Aorta (tissue), 5 donors: ENCODE measurements at regions not wholly inside any gene's neighbourhood (a gene's known extent, or its start where the extent isn't known, plus 50 kb on each side); places are given as distances from the start of the nearest gene placed in this dataset.

Source experiments
- ATAC-seq: fragments of 200-7000 bp; cut with Tn5 transposase; one replicate; pipeline ENCODE4 v1.9.1; 2022; ENCODE audit warnings: moderate library complexity; ENCODE audit not compliant: low FRiP score
- DNase-seq, 2 donors: peaks; one replicate each; pipeline ENCODE4 v3.0.0-alpha.2; 2020
- H3K27ac ChIP-seq, 2 donors: one replicate each; pipeline ENCODE4 v1.5.1; 2013; ENCODE audit warnings: low read length in 2 of 2, mild to moderate bottlenecking in 2 of 2, moderate library complexity in 2 of 2, control low read depth in 1 of 2, inconsistent platforms in 1 of 2, low read depth in 1 of 2
- H3K27me3 ChIP-seq, 2 donors: one replicate each; pipeline ENCODE4 v1.6.1; 2013; ENCODE audit warnings: control low read depth in 1 of 2, low read length in 1 of 2, mild to moderate bottlenecking in 1 of 2, moderate library complexity in 1 of 2; ENCODE audit not compliant: insufficient read depth in 2 of 2, control insufficient read depth in 1 of 2
- H3K36me3 ChIP-seq, 2 donors: one replicate each; pipeline ENCODE4 v1.6.1; 2013; ENCODE audit warnings: control low read depth in 1 of 2, low read length in 1 of 2, mild to moderate bottlenecking in 1 of 2; ENCODE audit not compliant: insufficient read depth in 2 of 2, control insufficient read depth in 1 of 2
- H3K4me1 ChIP-seq, 2 donors: one replicate each; pipeline ENCODE4 v1.6.1; 2013; ENCODE audit warnings: low read length in 2 of 2, control low read depth in 1 of 2, mild to moderate bottlenecking in 1 of 2, moderate library complexity in 1 of 2; ENCODE audit not compliant: insufficient read depth in 2 of 2, control insufficient read depth in 1 of 2
- H3K4me3 ChIP-seq, 2 donors: one replicate each; pipeline ENCODE4 v1.5.1; 2013; ENCODE audit warnings: low read length in 2 of 2, control low read depth in 1 of 2, mild to moderate bottlenecking in 1 of 2
- H3K9me3 ChIP-seq: one replicate; pipeline ENCODE4 v1.6.1; 2013; ENCODE audit warnings: mild to moderate bottlenecking, low read length; ENCODE audit not compliant: control insufficient read depth
- WGBS, 2 donors: extraction: QIAGEN DNeasy Blood & Tissue Kit; methylation state at CpG; one replicate each; pipeline ENCODE4 v1.1.7; 2013; 5-methylcytosine and 5-hydroxymethylcytosine counted together
- intact Hi-C, 2 donors: fragments of 100-400 bp; cut with DNase I; formaldehyde crosslinking; loops; one replicate each; pipeline versions ENCODE4 v1.14.2 to v1.15.0; 2022
- donor health status: healthy with polysubstance abuse.
- donor health status: Bipolar disorder and iron deficiency.
- donor health status: DM: no; HTN: no; CAD: no.
- donor health status: DM: no; HTN: no; CAD: no.
- donor health status: DM: yes; HTN: yes; CAD: no.

DNA sequence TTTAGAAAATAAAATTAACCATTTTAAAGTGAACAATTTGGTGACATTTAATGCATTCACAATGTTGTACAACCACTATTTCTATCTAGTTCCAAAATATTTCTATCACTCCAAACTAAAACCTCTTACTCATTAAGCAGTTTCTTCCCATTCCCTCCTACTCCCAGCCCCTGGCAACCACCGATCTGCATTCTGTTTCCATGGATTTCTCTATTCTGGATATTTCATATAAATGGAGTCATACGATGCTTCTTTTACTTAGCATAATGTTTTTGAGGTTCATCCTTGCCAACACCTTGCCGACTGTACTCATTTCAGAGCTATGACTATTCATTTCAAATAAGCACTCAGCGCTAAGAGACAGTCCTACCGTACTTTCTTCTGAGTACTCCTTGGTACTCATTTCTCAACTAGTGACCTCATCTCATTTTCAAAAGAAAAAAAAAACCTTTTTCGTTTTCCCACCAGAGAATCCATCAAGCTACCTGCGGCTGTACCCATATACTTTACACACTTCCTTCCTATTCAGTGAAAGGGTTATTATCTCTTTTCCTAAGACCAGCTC is 259.2 kb downstream of the UTRN start:
- WGBS, 2 donors, result 96 to 99% methylated on average over 7 of the region's 7 CpGs
- Histone ChIP-seq H3K4me3 (no peak overlapping the region), H3K27ac (no peak overlapping the region), H3K36me3 (peaks cover 0 to 5% of the 10 kb centered on the region in 2 donors), H3K9me3 (no peaks in the 10 kb centered on the region), H3K4me1 (no peaks in the 10 kb centered on the region), H3K27me3 (no peaks in the 10 kb centered on the region)
- intact Hi-C loops, result no loop called here
- no peak for DNase-seq
- ATAC-seq, result no peak

DNA sequence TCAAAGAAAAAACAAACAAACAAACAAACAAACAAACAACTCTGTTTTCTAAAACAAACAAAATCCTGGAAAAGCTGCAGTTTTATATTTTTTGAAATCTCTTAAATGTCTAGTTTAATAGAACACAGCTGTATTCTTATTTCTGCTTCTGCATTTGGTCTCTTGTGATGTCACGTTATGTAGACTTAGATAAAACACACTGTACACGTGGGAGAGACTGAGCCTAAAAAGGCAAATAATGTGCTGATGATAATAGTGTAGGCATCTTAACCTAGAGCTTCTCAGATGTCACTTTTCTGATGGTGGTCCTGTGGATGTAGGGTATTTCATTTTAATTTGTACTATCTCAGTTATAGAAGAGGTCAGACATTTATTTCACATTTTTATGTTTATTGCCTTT is 261.7 kb downstream of the UTRN start:
- no peak overlapping the region for H3K27ac ChIP-seq
- no peaks in the 10 kb centered on the region for H3K4me1 ChIP-seq
- intact Hi-C loops, result no loop called here
- no peak overlapping the region for H3K4me3 ChIP-seq
- H3K36me3 ChIP-seq, result peaks cover 2 to 6% of the 10 kb centered on the region in 2 donors
- no peaks in the 10 kb centered on the region for H3K9me3 ChIP-seq
- no peak for ATAC-seq
- no peak for DNase-seq
- no peaks in the 10 kb centered on the region for H3K27me3 ChIP-seq
- 61 to 65% methylated on average over 2 of the region's 2 CpGs for WGBS, 2 donors

DNA sequence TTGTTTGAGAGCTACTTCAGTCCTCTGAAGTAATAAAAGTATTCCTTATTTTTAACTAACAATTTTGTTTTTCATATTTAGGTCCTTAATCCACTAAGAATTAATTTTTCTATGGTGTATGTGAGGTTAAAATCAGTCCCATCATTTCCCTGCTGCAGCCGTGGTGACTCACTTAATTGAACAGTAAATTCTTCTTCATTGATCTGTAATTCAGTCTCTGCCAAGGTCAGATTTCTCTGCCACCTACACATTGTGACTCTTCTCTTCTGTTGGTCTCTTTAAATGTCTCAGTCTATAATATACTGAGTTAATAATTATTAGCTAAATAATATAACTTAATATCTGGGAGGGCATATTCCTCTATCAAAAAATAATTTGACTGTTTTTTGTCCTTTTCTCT is 262.3 kb downstream of the UTRN start:
- H3K4me1 ChIP-seq, result no peaks in the 10 kb centered on the region
- H3K36me3 ChIP-seq, result peaks cover 2 to 7% of the 10 kb centered on the region in 2 donors
- 70 to 72% methylated on average over 1 of the region's 1 CpG for WGBS, 2 donors
- no peak overlapping the region for H3K27ac ChIP-seq
- no peak for ATAC-seq
- DNase-seq, result no peak
- H3K9me3 ChIP-seq, result no peaks in the 10 kb centered on the region
- no peaks in the 10 kb centered on the region for H3K27me3 ChIP-seq
- intact Hi-C loops, result no loop called here
- H3K4me3 ChIP-seq, result no peak overlapping the region

DNA sequence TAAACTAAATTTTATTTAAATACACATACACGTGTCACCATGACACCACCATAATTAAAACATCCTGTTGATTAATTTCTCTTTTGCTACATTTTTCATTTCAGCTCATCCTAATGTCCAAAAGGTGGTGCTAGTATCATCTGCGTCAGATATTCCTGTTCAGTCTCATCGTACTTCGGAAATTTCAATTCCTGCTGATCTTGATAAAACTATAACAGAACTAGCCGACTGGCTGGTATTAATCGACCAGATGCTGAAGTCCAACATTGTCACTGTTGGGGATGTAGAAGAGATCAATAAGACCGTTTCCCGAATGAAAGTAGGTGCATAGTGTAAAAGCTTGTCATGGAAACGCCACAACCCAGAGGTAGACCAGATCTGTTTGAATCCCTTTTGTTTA is 263.4 kb downstream of the UTRN start:
- H3K4me1 ChIP-seq, result no peaks in the 10 kb centered on the region
- ATAC-seq (no peak), DNase-seq (no peak)
- peaks cover 2 to 7% of the 10 kb centered on the region in 2 donors for H3K36me3 ChIP-seq
- H3K4me3 ChIP-seq, result no peak overlapping the region
- H3K27ac ChIP-seq, result no peak overlapping the region
- no peaks in the 10 kb centered on the region for H3K9me3 ChIP-seq
- H3K27me3 ChIP-seq, result no peaks in the 10 kb centered on the region
- intact Hi-C loops, result no loop called here
- 91% methylated on average over 9 of the region's 9 CpGs for WGBS, 2 donors

DNA sequence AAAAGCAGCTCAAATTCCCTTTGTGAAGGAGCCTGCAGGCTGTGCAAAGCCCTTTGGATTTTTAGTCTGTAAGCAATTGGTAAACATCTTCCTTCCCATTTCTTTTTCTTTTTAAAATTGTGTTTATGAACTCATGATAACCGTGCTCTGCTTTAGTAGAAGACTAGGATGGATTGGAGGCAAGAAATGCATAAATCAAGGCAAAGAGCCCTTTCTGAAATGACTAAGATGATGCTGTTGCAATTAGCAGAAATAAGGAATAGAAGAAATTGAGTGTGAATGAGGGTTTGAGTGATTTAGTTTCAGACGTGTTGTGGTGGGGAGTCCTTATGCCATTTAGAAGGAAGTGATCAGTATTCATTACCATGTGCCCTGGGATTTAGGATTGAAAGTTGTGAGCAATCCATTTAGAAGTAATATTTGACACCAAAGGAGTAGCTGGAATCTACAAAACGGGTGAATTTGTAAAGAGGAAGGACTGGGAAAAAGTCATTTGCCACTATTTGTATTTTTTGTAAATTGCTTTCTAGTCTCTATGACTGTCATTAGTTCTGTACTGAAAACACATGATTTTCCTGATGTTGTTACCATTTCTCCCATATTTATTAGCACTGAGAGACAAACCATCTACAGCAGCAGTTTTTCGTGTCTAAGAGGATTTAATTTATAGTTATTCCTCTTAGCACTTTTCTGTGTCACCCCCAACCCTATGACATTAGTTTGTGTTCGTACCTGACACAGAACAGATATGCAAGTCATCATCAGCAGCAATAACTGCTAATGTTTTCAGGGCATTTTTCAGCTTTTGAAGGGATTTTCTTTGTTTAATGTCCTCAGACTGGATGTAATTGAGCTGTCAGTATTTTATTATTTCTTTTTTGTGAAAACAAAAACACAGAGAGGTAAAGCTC is 265.0 kb downstream of the UTRN start:
- intact Hi-C loops, result no loop called here
- Histone ChIP-seq H3K4me1 (no peaks in the 10 kb centered on the region), H3K27ac (no peak overlapping the region), H3K27me3 (no peaks in the 10 kb centered on the region), H3K9me3 (no peaks in the 10 kb centered on the region), H3K36me3 (peaks cover 2 to 5% of the 10 kb centered on the region in 2 donors), H3K4me3 (no peak overlapping the region)
- 82 to 90% methylated on average over 5 of the region's 5 CpGs for WGBS, 2 donors
- ATAC-seq (no peak), DNase-seq (no peak)

DNA sequence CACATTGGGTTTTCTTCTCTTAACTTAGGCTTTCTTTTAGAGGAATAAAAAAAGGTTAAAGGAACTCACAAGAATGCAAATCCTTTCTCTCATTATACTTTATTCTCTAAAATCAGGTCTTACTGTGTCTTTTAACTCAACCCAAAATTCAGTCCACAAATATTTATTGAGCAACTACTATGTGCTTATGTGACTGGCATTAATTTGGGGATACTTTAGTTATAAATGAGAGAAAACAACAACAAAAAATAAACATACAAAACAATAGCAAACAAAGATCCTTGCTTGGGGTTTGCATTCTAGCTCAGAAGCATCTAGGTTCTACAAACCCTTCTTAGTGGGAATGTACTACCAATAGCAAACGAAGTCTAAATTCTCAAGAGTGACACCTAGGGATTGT is 266.2 kb downstream of the UTRN start:
- peaks cover 2 to 5% of the 10 kb centered on the region in 2 donors for H3K36me3 ChIP-seq
- no peaks in the 10 kb centered on the region for H3K9me3 ChIP-seq
- ATAC-seq (no peak), DNase-seq (no peak)
- H3K27ac ChIP-seq, result no peak overlapping the region
- no peaks in the 10 kb centered on the region for H3K27me3 ChIP-seq
- intact Hi-C loops, result no loop called here
- no peak overlapping the region for H3K4me3 ChIP-seq
- H3K4me1 ChIP-seq, result no peaks in the 10 kb centered on the region
- WGBS, 2 donors, result 88 to 89% methylated on average over 1 of the region's 1 CpG

DNA sequence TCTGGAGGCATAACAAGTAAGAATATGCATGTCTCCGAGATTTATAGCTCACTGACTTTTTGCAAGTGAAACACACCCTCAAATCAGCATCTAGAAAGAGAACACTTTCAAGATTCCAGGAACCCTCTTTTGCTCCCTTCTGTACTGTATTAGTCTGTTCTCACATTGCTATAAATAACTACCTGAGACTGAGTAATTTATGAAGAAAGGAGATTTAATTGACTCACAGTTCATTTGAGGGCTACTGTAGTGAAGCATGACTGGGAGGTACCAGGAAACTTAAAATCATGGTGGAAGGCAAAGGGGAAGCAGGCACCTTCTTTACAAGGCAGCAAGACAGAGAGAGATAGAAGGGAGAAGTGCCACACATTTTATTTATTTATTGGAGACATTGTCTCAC is 269.9 kb downstream of the UTRN start:
- H3K27ac ChIP-seq, result no peak overlapping the region
- intact Hi-C loops, result no loop called here
- ATAC-seq, result no peak
- 76 to 93% methylated on average over 1 of the region's 1 CpG for WGBS, 2 donors
- peaks cover 5 to 12% of the 10 kb centered on the region in 2 donors for H3K36me3 ChIP-seq
- DNase-seq, result no peak
- no peaks in the 10 kb centered on the region for H3K9me3 ChIP-seq
- peaks cover 0 to 1% of the 10 kb centered on the region in 2 donors for H3K4me1 ChIP-seq
- no peak overlapping the region for H3K4me3 ChIP-seq
- no peaks in the 10 kb centered on the region for H3K27me3 ChIP-seq

DNA sequence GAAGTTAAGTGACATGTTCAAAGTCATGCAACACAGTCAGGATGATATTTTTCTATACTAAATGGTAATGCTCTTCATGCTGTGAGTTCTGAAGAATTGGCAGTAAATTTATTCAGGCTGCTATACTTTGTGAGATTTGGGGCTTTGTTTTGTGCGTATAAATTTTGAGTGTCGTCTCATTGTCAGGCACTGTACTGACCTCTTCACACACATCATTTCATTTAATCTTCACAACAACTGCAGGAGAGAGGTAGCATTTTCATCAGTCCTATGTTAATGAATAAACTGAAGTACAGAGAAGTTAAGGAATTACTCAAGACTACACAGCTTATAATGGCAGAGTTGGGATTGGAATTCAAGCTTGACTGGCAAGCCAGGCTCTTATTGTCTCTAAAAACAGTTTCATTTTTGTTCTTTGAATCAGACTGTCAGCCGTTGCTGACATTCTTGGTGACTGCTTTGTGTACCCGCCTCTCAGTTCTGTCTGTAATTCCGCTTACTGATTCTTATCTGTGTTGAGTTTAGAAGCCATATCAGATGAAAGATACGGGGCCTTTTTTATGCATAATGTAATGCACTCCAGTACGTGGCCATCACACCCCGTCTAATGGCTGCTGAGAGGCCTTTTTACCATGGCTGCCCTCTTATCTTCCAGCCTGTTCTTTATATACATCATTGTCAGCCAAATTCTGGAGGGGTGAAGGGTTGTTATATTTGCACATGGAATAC is 274.9 kb downstream of the UTRN start:
- ATAC-seq, result no peak
- no peaks in the 10 kb centered on the region for H3K9me3 ChIP-seq
- 25% methylated on average over 8 of the region's 8 CpGs for WGBS, 2 donors
- intact Hi-C loops, result no loop called here
- H3K36me3 ChIP-seq, result peaks cover 6% of the 10 kb centered on the region in 2 donors
- no peak for DNase-seq
- H3K4me1 ChIP-seq, result peaks cover 0 to 2% of the 10 kb centered on the region in 2 donors
- H3K27ac ChIP-seq, result no peak overlapping the region
- no peaks in the 10 kb centered on the region for H3K27me3 ChIP-seq
- no peak overlapping the region for H3K4me3 ChIP-seq
